HepG2 (cell line): ENCODE measurements at regions not wholly inside any gene's neighbourhood (a gene's known extent, or its start where the extent isn't known, plus 50 kb on each side); places are given as distances from the start of the nearest gene placed in this dataset.

Experiments
- FOXJ3 ChIP-seq: sonication (generic); formaldehyde crosslinking; IDR thresholded peaks from 2 replicates; pipeline ENCODE4 v1.4.0; 2020; ENCODE audit warnings: missing genetic modification reagents, mild to moderate bottlenecking, borderline replicate concordance
- MTF1 ChIP-seq: sonication (generic); formaldehyde crosslinking; IDR thresholded peaks from 2 replicates; pipeline ENCODE4 v1.5.0; 2020; ENCODE audit warnings: missing genetic modification reagents
- NONO ChIP-seq, 2 experiments: fragments of 450-650 bp in 1 of 2; sonication (generic) in 1 of 2; formaldehyde crosslinking in 1 of 2; IDR thresholded peaks in 1 of 2; conservative IDR thresholded peaks in 1 of 2; 2 replicates each; pipeline versions ENCODE4 v1.6.1 to v1.8.0; 2017 to 2022; ENCODE audit warnings: mild to moderate bottlenecking in 1 of 2, missing genetic modification reagents in 1 of 2, moderate library complexity in 1 of 2
- SOX6 ChIP-seq, 2 experiments: fragments of 450-650 bp in 1 of 2; sonication (generic) in 1 of 2; formaldehyde crosslinking in 1 of 2; IDR thresholded peaks; 2 replicates each; pipeline versions ENCODE4 v1.4.0 to v1.6.1; 2017 to 2020; ENCODE audit warnings: antibody characterized with exemption in 1 of 2, mild to moderate bottlenecking in 1 of 2, missing genetic modification reagents in 1 of 2
- ZBTB1 ChIP-seq: sonication (generic); formaldehyde crosslinking; IDR thresholded peaks from 2 replicates; pipeline ENCODE4 v1.4.0; 2020; ENCODE audit warnings: missing genetic modification reagents, borderline replicate concordance
- ZC3H4 ChIP-seq: sonication (generic); formaldehyde crosslinking; IDR thresholded peaks from 2 replicates; pipeline ENCODE4 v1.4.0; 2020; ENCODE audit warnings: missing genetic modification reagents, borderline replicate concordance
- ZNF780A ChIP-seq: sonication (generic); formaldehyde crosslinking; IDR thresholded peaks from 2 replicates; pipeline ENCODE4 v1.8.0; 2022; ENCODE audit warnings: mild to moderate bottlenecking, missing genetic modification reagents, moderate library complexity
- TF ChIP-seq, protein P1 (sequence below): IDR thresholded peaks from 2 replicates; pipeline ENCODE4 v1.6.1; 2016; ENCODE audit warnings: missing compliant biosample characterization, missing genetic modification reagents, borderline replicate concordance
- TF ChIP-seq, protein P2 (sequence below): IDR thresholded peaks from 2 replicates; pipeline ENCODE4 v1.6.1; 2012; ENCODE audit warnings: inconsistent platforms
- TF ChIP-seq, protein P3 (sequence below): sonication (generic); formaldehyde crosslinking; IDR thresholded peaks from 2 replicates; pipeline ENCODE4 v1.4.0; 2020; ENCODE audit warnings: mild to moderate bottlenecking, missing genetic modification reagents
- TF ChIP-seq, protein P4 (sequence below): sonication (generic); formaldehyde crosslinking; IDR thresholded peaks from 2 replicates; pipeline ENCODE4 v1.4.0; 2020; ENCODE audit warnings: missing genetic modification reagents

DNA sequence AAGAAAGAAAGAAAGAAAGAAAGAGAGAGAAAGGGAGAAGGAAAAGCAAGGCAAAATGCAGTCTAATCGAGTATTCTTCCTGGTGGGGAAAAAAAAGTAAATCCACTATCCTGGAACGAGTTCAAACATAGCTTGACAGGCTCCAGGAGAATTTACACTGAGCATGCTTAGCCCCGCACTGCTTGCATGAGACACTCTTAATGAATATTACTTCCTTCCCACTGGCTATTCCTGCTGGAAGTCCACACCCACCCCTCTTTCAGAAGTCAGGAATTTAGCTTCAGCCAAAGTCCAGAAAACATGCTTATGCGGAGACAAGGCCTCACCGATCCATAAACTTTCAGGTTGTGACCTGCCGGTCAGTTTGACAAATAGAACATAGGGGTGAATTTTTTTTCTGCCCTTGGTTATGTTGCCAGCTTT, 251.8 kb upstream of the BLID start (continued):
- TF ChIP-seq NONO (IDR thresholded peaks at IDR 0.05) (no peak), NONO (CRISPR knock-in tag; conservative IDR thresholded peaks at IDR 0.05) (0 out of 2 replicates have a peak, but pooled peaks have one; percentile 23), MTF1 (CRISPR knock-in tag) (no peak), ZBTB1 (CRISPR knock-in tag) (no peak), FOXJ3 (0 out of 2 replicates have a peak, but pooled peaks have one; percentile 22), SOX6 (IDR thresholded peaks at IDR 0.05) (no peak), SOX6 (CRISPR knock-in tag; IDR thresholded peaks at IDR 0.05) (peak; percentile 25; the same call in 1 of the 2 replicates), ZC3H4 (no peak), ZNF780A (CRISPR knock-in tag) (no peak)
- TF ChIP-seq, protein P1, sequence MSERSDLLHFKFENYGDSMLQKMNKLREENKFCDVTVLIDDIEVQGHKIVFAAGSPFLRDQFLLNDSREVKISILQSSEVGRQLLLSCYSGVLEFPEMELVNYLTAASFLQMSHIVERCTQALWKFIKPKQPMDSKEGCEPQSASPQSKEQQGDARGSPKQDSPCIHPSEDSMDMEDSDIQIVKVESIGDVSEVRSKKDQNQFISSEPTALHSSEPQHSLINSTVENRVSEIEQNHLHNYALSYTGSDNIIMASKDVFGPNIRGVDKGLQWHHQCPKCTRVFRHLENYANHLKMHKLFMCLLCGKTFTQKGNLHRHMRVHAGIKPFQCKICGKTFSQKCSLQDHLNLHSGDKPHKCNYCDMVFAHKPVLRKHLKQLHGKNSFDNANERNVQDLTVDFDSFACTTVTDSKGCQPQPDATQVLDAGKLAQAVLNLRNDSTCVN (CRISPR knock-in tag), result 0 out of 2 replicates have a peak, but pooled peaks have one; percentile 36
- TF ChIP-seq, protein P2, sequence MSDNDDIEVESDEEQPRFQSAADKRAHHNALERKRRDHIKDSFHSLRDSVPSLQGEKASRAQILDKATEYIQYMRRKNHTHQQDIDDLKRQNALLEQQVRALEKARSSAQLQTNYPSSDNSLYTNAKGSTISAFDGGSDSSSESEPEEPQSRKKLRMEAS, result peak; percentile 42; the same call in 1 of the 2 replicates
- TF ChIP-seq, protein P3, sequence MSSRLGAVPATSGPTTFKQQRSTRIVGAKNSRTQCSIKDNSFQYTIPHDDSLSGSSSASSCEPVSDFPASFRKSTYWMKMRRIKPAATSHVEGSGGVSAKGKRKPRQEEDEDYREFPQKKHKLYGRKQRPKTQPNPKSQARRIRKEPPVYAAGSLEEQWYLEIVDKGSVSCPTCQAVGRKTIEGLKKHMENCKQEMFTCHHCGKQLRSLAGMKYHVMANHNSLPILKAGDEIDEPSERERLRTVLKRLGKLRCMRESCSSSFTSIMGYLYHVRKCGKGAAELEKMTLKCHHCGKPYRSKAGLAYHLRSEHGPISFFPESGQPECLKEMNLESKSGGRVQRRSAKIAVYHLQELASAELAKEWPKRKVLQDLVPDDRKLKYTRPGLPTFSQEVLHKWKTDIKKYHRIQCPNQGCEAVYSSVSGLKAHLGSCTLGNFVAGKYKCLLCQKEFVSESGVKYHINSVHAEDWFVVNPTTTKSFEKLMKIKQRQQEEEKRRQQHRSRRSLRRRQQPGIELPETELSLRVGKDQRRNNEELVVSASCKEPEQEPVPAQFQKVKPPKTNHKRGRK (CRISPR knock-in tag), result peak; percentile 96
- TF ChIP-seq, protein P4, sequence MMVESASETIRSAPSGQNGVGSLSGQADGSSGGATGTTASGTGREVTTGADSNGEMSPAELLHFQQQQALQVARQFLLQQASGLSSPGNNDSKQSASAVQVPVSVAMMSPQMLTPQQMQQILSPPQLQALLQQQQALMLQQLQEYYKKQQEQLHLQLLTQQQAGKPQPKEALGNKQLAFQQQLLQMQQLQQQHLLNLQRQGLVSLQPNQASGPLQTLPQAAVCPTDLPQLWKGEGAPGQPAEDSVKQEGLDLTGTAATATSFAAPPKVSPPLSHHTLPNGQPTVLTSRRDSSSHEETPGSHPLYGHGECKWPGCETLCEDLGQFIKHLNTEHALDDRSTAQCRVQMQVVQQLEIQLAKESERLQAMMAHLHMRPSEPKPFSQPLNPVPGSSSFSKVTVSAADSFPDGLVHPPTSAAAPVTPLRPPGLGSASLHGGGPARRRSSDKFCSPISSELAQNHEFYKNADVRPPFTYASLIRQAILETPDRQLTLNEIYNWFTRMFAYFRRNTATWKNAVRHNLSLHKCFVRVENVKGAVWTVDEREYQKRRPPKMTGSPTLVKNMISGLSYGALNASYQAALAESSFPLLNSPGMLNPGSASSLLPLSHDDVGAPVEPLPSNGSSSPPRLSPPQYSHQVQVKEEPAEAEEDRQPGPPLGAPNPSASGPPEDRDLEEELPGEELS (CRISPR knock-in tag), result peak; percentile 39; the same call in 1 of the 2 replicates
